H9 (cell line): ENCODE measurements at regions not wholly inside any gene's neighbourhood (a gene's known extent, or its start where the extent isn't known, plus 50 kb on each side); places are given as distances from the start of the nearest gene placed in this dataset.

ENCODE experiments used
- DNase-seq: peaks from one replicate; pipeline ENCODE4 v3.0.0-alpha.2; 2017
- H2AFZ ChIP-seq: one replicate; pipeline ENCODE4 v1.6.1; 2013; ENCODE audit warnings: mild to moderate bottlenecking, low read length, control low read depth, moderate library complexity
- H2AK5ac ChIP-seq: 2 replicates; pipeline ENCODE4 v1.6.1; 2013; ENCODE audit warnings: low read length, control low read depth, mixed read lengths; ENCODE audit not compliant: insufficient read length
- H2BK120ac ChIP-seq: one replicate; pipeline ENCODE4 v1.6.1; 2013; ENCODE audit warnings: low read depth, mild to moderate bottlenecking, low read length, control low read depth, inconsistent platforms; ENCODE audit not compliant: poor library complexity, severe bottlenecking
- H2BK12ac ChIP-seq: 2 replicates; pipeline ENCODE4 v1.6.1; 2013; ENCODE audit warnings: low read length, control low read depth, mixed read lengths, low read depth; ENCODE audit not compliant: insufficient read length
- H2BK15ac ChIP-seq: 2 replicates; pipeline ENCODE4 v1.6.1; 2013; ENCODE audit warnings: low read depth, low read length, control low read depth
- H2BK20ac ChIP-seq: one replicate; pipeline ENCODE4 v1.6.1; 2013; ENCODE audit warnings: low read depth, mild to moderate bottlenecking, low read length, control low read depth, inconsistent platforms; ENCODE audit not compliant: poor library complexity, severe bottlenecking
- H2BK5ac ChIP-seq: 2 replicates; pipeline ENCODE4 v1.6.1; 2013; ENCODE audit warnings: low read length, control low read depth, mixed read lengths; ENCODE audit not compliant: insufficient read length
- H3K14ac ChIP-seq: 2 replicates; pipeline ENCODE4 v1.6.1; 2013; ENCODE audit warnings: low read length, control low read depth; ENCODE audit not compliant: insufficient read depth
- H3K18ac ChIP-seq: 2 replicates; pipeline ENCODE4 v1.6.1; 2013; ENCODE audit warnings: low read depth, mild to moderate bottlenecking, mixed read lengths, low read length, control low read depth; ENCODE audit not compliant: insufficient read length
- H3K23ac ChIP-seq: 2 replicates; pipeline ENCODE4 v1.6.1; 2013; ENCODE audit warnings: low read length, control low read depth, mixed read lengths, low read depth; ENCODE audit not compliant: insufficient read length
- H3K23me2 ChIP-seq: 2 replicates; pipeline ENCODE4 v1.6.1; 2013; ENCODE audit warnings: low read depth, mild to moderate bottlenecking, mixed read lengths, low read length, control low read depth; ENCODE audit not compliant: insufficient read length, poor library complexity, severe bottlenecking
- H3K27ac ChIP-seq: 2 replicates; pipeline ENCODE4 v1.5.1; 2013; ENCODE audit warnings: low read length, control low read depth, mixed read lengths, low read depth; ENCODE audit not compliant: insufficient read length
- H3K27me3 ChIP-seq: 2 replicates; pipeline ENCODE4 v1.6.1; 2013; ENCODE audit warnings: low read length, control low read depth, inconsistent platforms; ENCODE audit not compliant: insufficient read depth
- H3K4ac ChIP-seq: 2 replicates; pipeline ENCODE4 v1.6.1; 2013; ENCODE audit warnings: low read depth, mild to moderate bottlenecking, control low read depth, inconsistent platforms, low read length, moderate library complexity
- H3K4me1 ChIP-seq: 2 replicates; pipeline ENCODE4 v1.6.1; 2013; ENCODE audit warnings: low read length, control low read depth, inconsistent platforms; ENCODE audit not compliant: insufficient read depth
- H3K4me2 ChIP-seq: 2 replicates; pipeline ENCODE4 v1.6.1; 2013; ENCODE audit warnings: low read length, control low read depth, mixed read lengths; ENCODE audit not compliant: insufficient read length, insufficient read depth
- H3K56ac ChIP-seq: 2 replicates; pipeline ENCODE4 v1.6.1; 2013; ENCODE audit warnings: low read depth, mild to moderate bottlenecking, mixed read lengths, low read length, control low read depth; ENCODE audit not compliant: insufficient read length
- H3K79me1 ChIP-seq: 2 replicates; pipeline ENCODE4 v1.6.1; 2013; ENCODE audit warnings: low read depth, mild to moderate bottlenecking, moderate library complexity, low read length, control low read depth, inconsistent platforms; ENCODE audit not compliant: insufficient read depth, poor library complexity, severe bottlenecking
- H3K79me2 ChIP-seq: 2 replicates; pipeline ENCODE4 v1.6.1; 2013; ENCODE audit warnings: low read length, control low read depth, inconsistent platforms; ENCODE audit not compliant: insufficient read depth
- H3K9ac ChIP-seq: 2 replicates; pipeline ENCODE4 v1.6.1; 2013; ENCODE audit warnings: low read length, control low read depth, mixed read lengths; ENCODE audit not compliant: insufficient read length; ENCODE audit errors: extremely low read depth
- H3K9me3 ChIP-seq: one replicate; pipeline ENCODE4 v1.6.1; 2013; ENCODE audit warnings: low read depth, low read length, inconsistent platforms; ENCODE audit not compliant: control insufficient read depth
- H3T11ph ChIP-seq: one replicate; pipeline ENCODE4 v1.6.1; 2013; ENCODE audit warnings: mild to moderate bottlenecking, low read length, control low read depth, inconsistent platforms
- H4K20me1 ChIP-seq: one replicate; pipeline ENCODE4 v1.6.1; 2013; ENCODE audit not compliant: control insufficient read depth, insufficient read length, insufficient read depth
- H4K5ac ChIP-seq: 2 replicates; pipeline ENCODE4 v1.6.1; 2013; ENCODE audit warnings: low read depth, mild to moderate bottlenecking, mixed read lengths, low read length, control low read depth; ENCODE audit not compliant: insufficient read length
- H4K8ac ChIP-seq: replicated peaks from 2 replicates; pipeline ENCODE4 v1.6.1; 2013; ENCODE audit warnings: low read length, control low read depth, mixed read lengths, low read depth; ENCODE audit not compliant: insufficient read length
- H4K91ac ChIP-seq: 2 replicates; pipeline ENCODE4 v1.6.1; 2013; ENCODE audit warnings: low read depth, mild to moderate bottlenecking, moderate library complexity, mixed read lengths, low read length, control low read depth; ENCODE audit not compliant: insufficient read length
- H3K27ac Mint-ChIP-seq, 3 experiments: 2 replicates in 2 of 3; 3 replicates in 1 of 3; pipeline ENCODE4 v1.8.0; 2020 to 2021; ENCODE audit warnings: mixed read lengths in 3 of 3, mild to moderate bottlenecking in 1 of 3, moderate library complexity in 1 of 3
- H3K27me3 Mint-ChIP-seq: 2 replicates; pipeline ENCODE4 v1.8.0; 2021; ENCODE audit warnings: low read depth, mild to moderate bottlenecking, moderate library complexity, mixed read lengths
- H3K36me3 Mint-ChIP-seq, 3 experiments: 2 replicates in 2 of 3; 3 replicates in 1 of 3; pipeline ENCODE4 v1.8.0; 2020 to 2021; ENCODE audit warnings: low read depth in 3 of 3, mixed read lengths in 3 of 3; ENCODE audit not compliant: insufficient read depth in 1 of 3
- H3K4me1 Mint-ChIP-seq, 2 experiments: 2 replicates each; pipeline ENCODE4 v1.8.0; 2020; ENCODE audit warnings: mixed read lengths in 2 of 2
- H3K4me3 Mint-ChIP-seq, 2 experiments: 2 replicates in 1 of 2; 3 replicates in 1 of 2; pipeline ENCODE4 v1.8.0; 2020 to 2021; ENCODE audit warnings: mild to moderate bottlenecking in 2 of 2, mixed read lengths in 2 of 2, moderate library complexity in 1 of 2
- H3K9me3 Mint-ChIP-seq, 2 experiments: 2 replicates in 1 of 2; 3 replicates in 1 of 2; pipeline ENCODE4 v1.8.0; 2020; ENCODE audit warnings: mild to moderate bottlenecking in 2 of 2, mixed read lengths in 2 of 2, moderate library complexity in 1 of 2
- CTCF ChIP-seq: fragments of 200-600 bp; sonication (generic); conservative IDR thresholded peaks from 3 replicates; pipeline ENCODE4 v1.8.0; 2021; ENCODE audit warnings: antibody characterized with exemption, mild to moderate bottlenecking
- WGBS: extraction: QIAGEN DNeasy Blood & Tissue Kit; methylation state at CpG from one replicate; pipeline ENCODE4 v1.1.7; 2013; ENCODE audit warnings: missing lambda C conversion rate, low lambda C conversion rate, mixed read lengths; ENCODE audit not compliant: insufficient read length; ENCODE audit errors: extremely low coverage; 5-methylcytosine and 5-hydroxymethylcytosine counted together

GRCh38 chr10:21309427-21309826 lies 216.1 kb downstream of the SKIDA1 start:
- no peak overlapping the region for H2BK5ac ChIP-seq
- peaks cover 23% of the 10 kb centered on the region in 2 experiments for H3K4me1 Mint-ChIP-seq
- no peak overlapping the region for H3K56ac ChIP-seq
- no peak overlapping the region for H3K23ac ChIP-seq
- H3K27me3 ChIP-seq, result no peaks in the 10 kb centered on the region
- H4K5ac ChIP-seq, result no peak overlapping the region
- no peak overlapping the region for H3K27ac ChIP-seq
- H3K18ac ChIP-seq, result no peak overlapping the region
- no peaks in the 10 kb centered on the region for H3K9me3 ChIP-seq
- no peak overlapping the region for H3K4ac ChIP-seq
- no peaks in the 10 kb centered on the region for H3K79me1 ChIP-seq
- no peak overlapping the region for H3T11ph ChIP-seq
- H4K8ac ChIP-seq, result no peak overlapping the region
- WGBS, result no CpG with 5 or more reads among the region's 3 CpGs
- H2BK12ac ChIP-seq, result no peak overlapping the region
- no peaks in the 10 kb centered on the region for H4K20me1 ChIP-seq
- H2AFZ ChIP-seq, result no peak overlapping the region
- DNase-seq, result no peak
- H3K4me2 ChIP-seq, result no peak overlapping the region
- H4K91ac ChIP-seq, result no peak overlapping the region
- H3K36me3 Mint-ChIP-seq, result peaks cover 0 to 4% (median 0%) of the 10 kb centered on the region in 3 experiments; a peak in 3 of 7 replicates
- no peak overlapping the region for H3K14ac ChIP-seq
- peak overlapping the region in 2 of 3 experiments; percentile 11; a peak in 2 of 7 replicates for H3K27ac Mint-ChIP-seq
- no peak overlapping the region for H2BK20ac ChIP-seq
- no peak overlapping the region; a peak in 1 of 5 replicates for H3K4me3 Mint-ChIP-seq
- peaks cover 3% of the 10 kb centered on the region; the same call in 1 of the 2 replicates for H3K4me1 ChIP-seq
- H3K79me2 ChIP-seq, result no peaks in the 10 kb centered on the region
- no peaks in the 10 kb centered on the region for H3K23me2 ChIP-seq
- TF ChIP-seq CTCF, result no peak; the same call in 2 of the 3 replicates
- no peak overlapping the region for H2BK120ac ChIP-seq
- peaks cover 0 to 4% of the 10 kb centered on the region in 2 experiments; a peak in 2 of 5 replicates for H3K9me3 Mint-ChIP-seq
- H2AK5ac ChIP-seq, result no peak overlapping the region
- H2BK15ac ChIP-seq, result no peak overlapping the region
- no peaks in the 10 kb centered on the region for H3K27me3 Mint-ChIP-seq
- no peak overlapping the region for H3K9ac ChIP-seq
